Stomach (tissue), 8 donors: ENCODE measurements at regions not wholly inside any gene's neighbourhood (a gene's known extent, or its start where the extent isn't known, plus 50 kb on each side); places are given as distances from the start of the nearest gene placed in this dataset.
"Not testable (repeated sequence)": the region's sequence is repeated elsewhere in the genome, so short reads cannot be mapped to it uniquely, and the experiment has no call there.

Experiments used
- DNase-seq, 2 donors: peaks; one replicate each; pipeline versions ENCODE4 v3.0.0 to v3.0.0-alpha.2; 2013 to 2019
- H3K27ac ChIP-seq, 5 donors: fragments of 200-600 bp in 4 of 5; sonication (generic) in 4 of 5; one replicate each; pipeline ENCODE4 v1.5.1; 2013 to 2019; ENCODE audit warnings: mild to moderate bottlenecking in 1 of 5, moderate library complexity in 1 of 5
- H3K27me3 ChIP-seq, 3 donors: fragments of 200-600 bp; sonication (generic); one replicate each; pipeline ENCODE4 v1.5.1; 2017 to 2019; ENCODE audit warnings: mixed run types in 1 of 3
- H3K36me3 ChIP-seq, 4 donors: fragments of 200-600 bp; sonication (generic); 1 replicate in 3 of 4; 2 replicates in 1 of 4; pipeline ENCODE4 v1.5.1; 2016 to 2019
- H3K4me1 ChIP-seq, 4 donors: fragments of 200-600 bp; sonication (generic); one replicate each; pipeline ENCODE4 v1.5.1; 2016 to 2019
- H3K4me3 ChIP-seq, 4 donors: fragments of 200-600 bp; sonication (generic) in 3 of 4; one replicate each; pipeline ENCODE4 v1.5.1; 2016 to 2019; ENCODE audit warnings: mild to moderate bottlenecking in 1 of 4
- H3K9me3 ChIP-seq, 4 donors: fragments of 200-600 bp; sonication (generic); one replicate each; pipeline ENCODE4 v1.5.1; 2016 to 2019
- CTCF ChIP-seq, 7 experiments: fragments of 450-650 bp in 4 of 7; fragments of 200-600 bp in 3 of 7; sonication (generic) in 3 of 7; IDR thresholded peaks; one replicate each; pipeline ENCODE4 v1.5.1; 2016 to 2019; ENCODE audit warnings: antibody characterized with exemption in 7 of 7, control low read depth in 2 of 7, mild to moderate bottlenecking in 1 of 7
- EP300 ChIP-seq: sonication (generic); formaldehyde crosslinking; IDR thresholded peaks from one replicate; pipeline ENCODE4 v1.6.1; 2017; ENCODE audit warnings: antibody characterized with exemption
- POLR2A ChIP-seq, 4 donors: fragments of 450-650 bp; IDR thresholded peaks; one replicate each; pipeline ENCODE4 v1.6.1; 2016; ENCODE audit warnings: antibody characterized with exemption in 4 of 4, control low read depth in 2 of 4, mild to moderate bottlenecking in 1 of 4, moderate library complexity in 1 of 4
- POLR2AphosphoS5 ChIP-seq, 3 donors: sonication (generic); formaldehyde crosslinking; IDR thresholded peaks; one replicate each; pipeline ENCODE4 v1.6.1; 2016; ENCODE audit warnings: antibody characterized with exemption in 3 of 3
- WGBS, 5 donors: extraction: QIAGEN DNeasy Blood & Tissue Kit in 3 of 5; methylation state at CpG; one replicate each; pipeline versions ENCODE4 v1.1.5 to v1.1.7; 2013 to 2018; 5-methylcytosine and 5-hydroxymethylcytosine counted together
- intact Hi-C: fragments of 100-400 bp; cut with DNase I; formaldehyde crosslinking; loops from one replicate; pipeline ENCODE4 v1.15.1; 2023; ENCODE audit warnings: low total_unique reads
- donor health status: healthy with polysubstance abuse.
- donor health status: Bipolar disorder and iron deficiency.
- donor health status: healthy.

GRCh38 chr11:8767466-8768142, 85.0 kb downstream of the RPL27A start:
- no peaks in the 10 kb centered on the region for H3K36me3 ChIP-seq
- TF ChIP-seq POLR2A (IDR thresholded peaks at IDR 0.05) (no peak), EP300 (no peak), POLR2AphosphoS5 (IDR thresholded peaks at IDR 0.05) (peak in 1 of 3 donors; percentile 3)
- no peak overlapping the region for H3K4me3 ChIP-seq
- H3K27me3 ChIP-seq = no peaks in the 10 kb centered on the region
- peak overlapping the region; percentile 20 to 86 (median 76) for H3K27ac ChIP-seq
- peak; percentile 23 to 42 for DNase-seq
- H3K4me1 ChIP-seq = peaks cover 41 to 96% (median 70%) of the 10 kb centered on the region in 4 donors
- intact Hi-C loops = no loop called here
- H3K9me3 ChIP-seq = no peaks in the 10 kb centered on the region
- 66 to 79% (median 72%) methylated on average over 9 of the region's 9 CpGs for WGBS, 5 donors

- peak; percentile 55 to 71 for DNase-seq
Measured at GRCh38 chr11:8768625-8769333, 86.2 kb downstream of the RPL27A start.

GRCh38 chr11:8772571-8773519, 90.3 kb downstream of the RPL27A start:
- Histone ChIP-seq H3K9me3 (no peaks in the 10 kb centered on the region), H3K36me3 (no peaks in the 10 kb centered on the region), H3K4me3 (no peak overlapping the region), H3K4me1 (peaks cover 48 to 100% (median 81%) of the 10 kb centered on the region in 4 donors), H3K27me3 (no peaks in the 10 kb centered on the region), H3K27ac (peak overlapping the region; percentile 59 to 86 (median 81))
- DNase-seq = peak in 1 of 2 donors; percentile 75
- intact Hi-C loops = no loop called here
- TF ChIP-seq CTCF (IDR thresholded peaks at IDR 0.05) (no peak), POLR2A (IDR thresholded peaks at IDR 0.05) (no peak), EP300 (no peak), POLR2AphosphoS5 (IDR thresholded peaks at IDR 0.05) (no peak)
- 61 to 76% (median 73%) methylated on average over 4 to 9 of the region's 9 CpGs for WGBS, 5 donors

More at GRCh38 chr11:8768625-8769333, 86.2 kb downstream of the RPL27A start:
- no peak for TF ChIP-seq POLR2A (IDR thresholded peaks at IDR 0.05)
- TF ChIP-seq CTCF (IDR thresholded peaks at IDR 0.05) = peak in 1 of 7 experiments; percentile 20
- no peak for TF ChIP-seq EP300
- TF ChIP-seq POLR2AphosphoS5 (IDR thresholded peaks at IDR 0.05) = peak; percentile 24 to 63 (median 47)
- peaks cover 50 to 98% (median 76%) of the 10 kb centered on the region in 4 donors for H3K4me1 ChIP-seq
- H3K9me3 ChIP-seq = no peaks in the 10 kb centered on the region
- peak overlapping the region; percentile 73 to 86 (median 76) for H3K27ac ChIP-seq
- intact Hi-C loops = no loop called here
- 63 to 76% (median 72%) methylated on average over 3 of the region's 3 CpGs for WGBS, 5 donors
- no peaks in the 10 kb centered on the region for H3K27me3 ChIP-seq
- H3K4me3 ChIP-seq = no peak overlapping the region
- no peaks in the 10 kb centered on the region for H3K36me3 ChIP-seq

- DNase-seq = peak in 1 of 2 donors; percentile 59
- Histone ChIP-seq H3K27ac (peak overlapping the region; percentile 33 to 86 (median 81)), H3K9me3 (no peaks in the 10 kb centered on the region), H3K4me3 (no peak overlapping the region), H3K4me1 (peaks cover 51 to 100% (median 81%) of the 10 kb centered on the region in 4 donors), H3K27me3 (no peaks in the 10 kb centered on the region), H3K36me3 (no peaks in the 10 kb centered on the region)
- intact Hi-C loops = no loop called here
- 36 to 46% (median 42%) methylated on average over 5 of the region's 5 CpGs for WGBS, 5 donors
- TF ChIP-seq POLR2A (IDR thresholded peaks at IDR 0.05) = no peak
- TF ChIP-seq POLR2AphosphoS5 (IDR thresholded peaks at IDR 0.05) = peak in 2 of 3 donors; percentile 17 to 63
Measured at GRCh38 chr11:8773916-8774539, 91.4 kb downstream of the RPL27A start.

- DNase-seq, intact Hi-C loops, H3K36me3 ChIP-seq, H3K9me3 ChIP-seq, H3K27me3 ChIP-seq, H3K4me3 ChIP-seq: not testable (repeated sequence)
- H3K4me1 ChIP-seq = peaks cover 46 to 100% (median 78%) of the 10 kb centered on the region in 4 donors
- WGBS, 5 donors = 77 to 84% (median 80%) methylated on average over 8 of the region's 8 CpGs
- peak overlapping the region in 4 of 5 donors; percentile 81 to 86 (median 82) for H3K27ac ChIP-seq
Measured at GRCh38 chr11:8774916-8775315, 92.3 kb downstream of the RPL27A start.
